Neural cell (in vitro differentiated cells): ENCODE measurements at regions not wholly inside any gene's neighbourhood (a gene's known extent, or its start where the extent isn't known, plus 50 kb on each side); places are given as distances from the start of the nearest gene placed in this dataset.

Experiments used
- H2AFZ ChIP-seq: fragments of 200-600, 300-800 bp; sonication (generic), shearing (Covaris generic); 2 replicates; pipeline ENCODE4 v1.6.0; 2014; ENCODE audit warnings: low read depth, mild to moderate bottlenecking, antibody characterized with exemption, low read length, moderate library complexity
- H3F3A ChIP-seq: fragments of 200-600 bp; shearing (Covaris generic); 2 replicates; pipeline ENCODE4 v1.6.1; 2016; ENCODE audit warnings: mild to moderate bottlenecking, moderate library complexity, mixed read lengths, antibody characterized with exemption, low read length; ENCODE audit not compliant: insufficient read depth, poor library complexity, severe bottlenecking
- H3K27ac ChIP-seq: fragments of 200-600, 300-800 bp; sonication (generic), shearing (Covaris generic); 2 replicates; pipeline ENCODE4 v1.5.1; 2014; ENCODE audit warnings: mild to moderate bottlenecking, low read length, moderate library complexity
- H3K27me3 ChIP-seq: fragments of 300-800, 200-600 bp; sonication (generic), shearing (Covaris generic); 2 replicates; pipeline ENCODE4 v1.6.0; 2014; ENCODE audit warnings: mild to moderate bottlenecking, low read depth, low read length, moderate library complexity; ENCODE audit not compliant: insufficient read depth
- H3K36me3 ChIP-seq: fragments of 300-800, 200-600 bp; sonication (generic), shearing (Covaris generic); 2 replicates; pipeline ENCODE4 v1.5.1; 2014; ENCODE audit warnings: mild to moderate bottlenecking, antibody characterized with exemption, low read length, moderate library complexity; ENCODE audit not compliant: insufficient read depth
- H3K4me2 ChIP-seq: fragments of 300-800, 200-600 bp; sonication (generic), shearing (Covaris generic); 2 replicates; pipeline ENCODE4 v1.6.0; 2014; ENCODE audit warnings: mild to moderate bottlenecking, low read length
- H3K4me3 ChIP-seq: fragments of 300-800, 200-600 bp; sonication (generic), shearing (Covaris generic); 2 replicates; pipeline ENCODE4 v1.5.1; 2014; ENCODE audit warnings: mild to moderate bottlenecking, low read length, moderate library complexity
- H3K79me2 ChIP-seq: fragments of 200-600 bp; shearing (Covaris generic); replicated peaks from 2 replicates; pipeline ENCODE4 v1.6.0; 2014; ENCODE audit warnings: mild to moderate bottlenecking, low read length, moderate library complexity; ENCODE audit not compliant: insufficient read depth
- H3K9ac ChIP-seq: fragments of 300-800, 200-600 bp; sonication (generic), shearing (Covaris generic); 2 replicates; pipeline ENCODE4 v1.6.1; 2016; ENCODE audit warnings: mild to moderate bottlenecking, low read length, mixed read lengths
- H3K9me2 ChIP-seq: fragments of 200-600 bp; shearing (Covaris generic); 2 replicates; pipeline ENCODE4 v1.6.1; 2016; ENCODE audit warnings: mild to moderate bottlenecking, low read length, mixed read lengths; ENCODE audit not compliant: insufficient read depth
- H3K9me3 ChIP-seq: fragments of 200-600, 300-800 bp; sonication (generic), shearing (Covaris generic); 2 replicates; pipeline ENCODE4 v1.6.1; 2016; ENCODE audit warnings: mild to moderate bottlenecking, mixed run types, low read length, moderate library complexity, mixed read lengths
- H4K20me1 ChIP-seq: fragments of 200-600 bp; shearing (Covaris generic); 2 replicates; pipeline ENCODE4 v1.6.1; 2016; ENCODE audit warnings: mild to moderate bottlenecking, mixed run types; ENCODE audit not compliant: insufficient read depth
- EP300 ChIP-seq: fragments of 450-650 bp; conservative IDR thresholded peaks from 2 replicates; pipeline ENCODE4 v1.6.1; 2014; ENCODE audit warnings: antibody characterized with exemption, mild to moderate bottlenecking, moderate library complexity; ENCODE audit not compliant: poor library complexity, severe bottlenecking
- EZH2 ChIP-seq: fragments of 200-600, 300-800 bp; shearing (Covaris generic), sonication (generic); IDR thresholded peaks from 2 replicates; pipeline ENCODE4 v1.6.1; 2014; ENCODE audit warnings: antibody characterized with exemption, low read length, borderline replicate concordance, mild to moderate bottlenecking; ENCODE audit not compliant: insufficient read depth, poor library complexity, severe bottlenecking
- MXI1 ChIP-seq: fragments of 450-650 bp; conservative IDR thresholded peaks from 2 replicates; pipeline ENCODE4 v1.6.1; 2014; ENCODE audit warnings: antibody characterized with exemption, mild to moderate bottlenecking; ENCODE audit not compliant: poor library complexity, severe bottlenecking
- POLR2AphosphoS5 ChIP-seq: IDR thresholded peaks from 2 replicates; pipeline ENCODE4 v1.6.1; 2012
- RAD21 ChIP-seq: fragments of 450-650 bp; conservative IDR thresholded peaks from 2 replicates; pipeline ENCODE4 v1.6.1; 2014; ENCODE audit warnings: antibody characterized with exemption, mild to moderate bottlenecking, moderate library complexity
- SMC3 ChIP-seq: fragments of 450-650 bp; conservative IDR thresholded peaks from 2 replicates; pipeline ENCODE4 v1.6.1; 2014; ENCODE audit warnings: antibody characterized with exemption, mild to moderate bottlenecking, moderate library complexity; ENCODE audit not compliant: poor library complexity
- TAF1 ChIP-seq: IDR thresholded peaks from 2 replicates; pipeline ENCODE4 v1.6.1; 2012; ENCODE audit warnings: low read depth
- TF ChIP-seq, protein P1 (sequence below): fragments of 450-650 bp; IDR thresholded peaks from 2 replicates; pipeline ENCODE4 v1.5.1; 2014; ENCODE audit warnings: antibody characterized with exemption, mild to moderate bottlenecking, moderate library complexity; ENCODE audit not compliant: poor library complexity, severe bottlenecking
- TF ChIP-seq, protein P2 (sequence below): IDR thresholded peaks from 2 replicates; pipeline ENCODE4 v1.6.1; 2012; ENCODE audit warnings: borderline replicate concordance

DNA sequence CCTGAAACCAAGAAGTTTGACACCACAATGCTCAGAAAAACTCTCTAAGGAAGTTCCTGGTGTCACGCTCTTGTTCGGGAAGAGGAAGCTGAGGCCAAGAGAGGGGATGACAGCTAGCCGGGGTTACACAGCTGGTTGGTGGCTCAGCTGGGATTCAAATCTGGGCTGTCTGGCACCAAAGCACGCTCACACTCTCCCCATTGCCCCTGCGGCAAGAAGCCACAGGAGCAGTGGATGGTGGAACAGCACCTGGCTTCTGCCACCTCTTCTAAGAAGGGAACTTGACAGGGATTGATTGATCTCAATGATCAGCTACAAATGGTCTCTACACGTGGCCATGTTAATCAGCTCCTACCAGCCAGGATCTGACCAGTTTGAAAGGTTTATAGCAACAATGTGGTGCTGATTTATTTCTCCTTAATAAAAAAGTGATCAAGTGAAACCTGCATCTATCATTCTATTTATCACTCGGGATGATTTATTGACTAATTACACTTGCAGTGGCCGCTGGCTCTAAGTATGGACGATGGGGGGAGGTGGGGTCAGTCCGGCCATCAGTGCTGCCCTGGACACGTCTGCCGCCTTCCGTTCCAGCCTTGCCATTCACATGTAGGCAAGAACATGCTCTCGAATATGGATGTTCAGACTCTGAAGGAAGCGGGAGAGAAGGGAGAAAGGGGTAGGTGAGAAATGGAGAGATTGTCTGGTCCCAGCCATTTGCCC, 71.9 kb upstream of the TOP1 start:
- Histone ChIP-seq H3K4me2 (no peak overlapping the region), H3K36me3 (no peaks in the 10 kb centered on the region), H3K4me3 (no peak overlapping the region), H4K20me1 (no peaks in the 10 kb centered on the region), H3K27ac (no peak overlapping the region), H3K9me2 (no peaks in the 10 kb centered on the region), H2AFZ (no peak overlapping the region), H3K27me3 (no peaks in the 10 kb centered on the region), H3F3A (no peaks in the 10 kb centered on the region), H3K79me2 (no peaks in the 10 kb centered on the region), H3K9ac (no peak overlapping the region), H3K9me3 (no peaks in the 10 kb centered on the region)
- TF ChIP-seq EZH2 = no peak
- TF ChIP-seq, protein P1, sequence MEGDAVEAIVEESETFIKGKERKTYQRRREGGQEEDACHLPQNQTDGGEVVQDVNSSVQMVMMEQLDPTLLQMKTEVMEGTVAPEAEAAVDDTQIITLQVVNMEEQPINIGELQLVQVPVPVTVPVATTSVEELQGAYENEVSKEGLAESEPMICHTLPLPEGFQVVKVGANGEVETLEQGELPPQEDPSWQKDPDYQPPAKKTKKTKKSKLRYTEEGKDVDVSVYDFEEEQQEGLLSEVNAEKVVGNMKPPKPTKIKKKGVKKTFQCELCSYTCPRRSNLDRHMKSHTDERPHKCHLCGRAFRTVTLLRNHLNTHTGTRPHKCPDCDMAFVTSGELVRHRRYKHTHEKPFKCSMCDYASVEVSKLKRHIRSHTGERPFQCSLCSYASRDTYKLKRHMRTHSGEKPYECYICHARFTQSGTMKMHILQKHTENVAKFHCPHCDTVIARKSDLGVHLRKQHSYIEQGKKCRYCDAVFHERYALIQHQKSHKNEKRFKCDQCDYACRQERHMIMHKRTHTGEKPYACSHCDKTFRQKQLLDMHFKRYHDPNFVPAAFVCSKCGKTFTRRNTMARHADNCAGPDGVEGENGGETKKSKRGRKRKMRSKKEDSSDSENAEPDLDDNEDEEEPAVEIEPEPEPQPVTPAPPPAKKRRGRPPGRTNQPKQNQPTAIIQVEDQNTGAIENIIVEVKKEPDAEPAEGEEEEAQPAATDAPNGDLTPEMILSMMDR = no peak
- TF ChIP-seq RAD21 = no peak
- no peak for TF ChIP-seq TAF1
- TF ChIP-seq MXI1 = no peak
- no peak for TF ChIP-seq POLR2AphosphoS5
- no peak for TF ChIP-seq SMC3
- TF ChIP-seq, protein P2, sequence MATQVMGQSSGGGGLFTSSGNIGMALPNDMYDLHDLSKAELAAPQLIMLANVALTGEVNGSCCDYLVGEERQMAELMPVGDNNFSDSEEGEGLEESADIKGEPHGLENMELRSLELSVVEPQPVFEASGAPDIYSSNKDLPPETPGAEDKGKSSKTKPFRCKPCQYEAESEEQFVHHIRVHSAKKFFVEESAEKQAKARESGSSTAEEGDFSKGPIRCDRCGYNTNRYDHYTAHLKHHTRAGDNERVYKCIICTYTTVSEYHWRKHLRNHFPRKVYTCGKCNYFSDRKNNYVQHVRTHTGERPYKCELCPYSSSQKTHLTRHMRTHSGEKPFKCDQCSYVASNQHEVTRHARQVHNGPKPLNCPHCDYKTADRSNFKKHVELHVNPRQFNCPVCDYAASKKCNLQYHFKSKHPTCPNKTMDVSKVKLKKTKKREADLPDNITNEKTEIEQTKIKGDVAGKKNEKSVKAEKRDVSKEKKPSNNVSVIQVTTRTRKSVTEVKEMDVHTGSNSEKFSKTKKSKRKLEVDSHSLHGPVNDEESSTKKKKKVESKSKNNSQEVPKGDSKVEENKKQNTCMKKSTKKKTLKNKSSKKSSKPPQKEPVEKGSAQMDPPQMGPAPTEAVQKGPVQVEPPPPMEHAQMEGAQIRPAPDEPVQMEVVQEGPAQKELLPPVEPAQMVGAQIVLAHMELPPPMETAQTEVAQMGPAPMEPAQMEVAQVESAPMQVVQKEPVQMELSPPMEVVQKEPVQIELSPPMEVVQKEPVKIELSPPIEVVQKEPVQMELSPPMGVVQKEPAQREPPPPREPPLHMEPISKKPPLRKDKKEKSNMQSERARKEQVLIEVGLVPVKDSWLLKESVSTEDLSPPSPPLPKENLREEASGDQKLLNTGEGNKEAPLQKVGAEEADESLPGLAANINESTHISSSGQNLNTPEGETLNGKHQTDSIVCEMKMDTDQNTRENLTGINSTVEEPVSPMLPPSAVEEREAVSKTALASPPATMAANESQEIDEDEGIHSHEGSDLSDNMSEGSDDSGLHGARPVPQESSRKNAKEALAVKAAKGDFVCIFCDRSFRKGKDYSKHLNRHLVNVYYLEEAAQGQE = no peak
- no peak for TF ChIP-seq EP300

- Histone ChIP-seq H3K27ac (no peak overlapping the region), H3K9me3 (no peaks in the 10 kb centered on the region), H3K9me2 (no peaks in the 10 kb centered on the region), H3K27me3 (no peaks in the 10 kb centered on the region), H3K9ac (no peak overlapping the region), H3K36me3 (no peaks in the 10 kb centered on the region), H3F3A (no peaks in the 10 kb centered on the region), H3K79me2 (no peaks in the 10 kb centered on the region), H3K4me2 (no peak overlapping the region), H3K4me3 (no peak overlapping the region), H4K20me1 (no peaks in the 10 kb centered on the region), H2AFZ (no peak overlapping the region)
- TF ChIP-seq EZH2 (no peak), RAD21 (no peak), EP300 (no peak), POLR2AphosphoS5 (no peak), TAF1 (no peak), MXI1 (no peak)
- TF ChIP-seq, protein P2 = no peak
Observed at GRCh38 chr20:40957265-40957760, 71.3 kb upstream of the TOP1 start.
